ENCODE measurements at regions not wholly inside any gene's neighbourhood (a gene's known extent, or its start where the extent isn't known, plus 50 kb on each side); places are given as distances from the start of the nearest gene placed in this dataset.

GRCh38 chr2:52704251-52704650 is 1063.4 kb upstream of the CHAC2 start:
- TF ChIP-seq, protein P1, sequence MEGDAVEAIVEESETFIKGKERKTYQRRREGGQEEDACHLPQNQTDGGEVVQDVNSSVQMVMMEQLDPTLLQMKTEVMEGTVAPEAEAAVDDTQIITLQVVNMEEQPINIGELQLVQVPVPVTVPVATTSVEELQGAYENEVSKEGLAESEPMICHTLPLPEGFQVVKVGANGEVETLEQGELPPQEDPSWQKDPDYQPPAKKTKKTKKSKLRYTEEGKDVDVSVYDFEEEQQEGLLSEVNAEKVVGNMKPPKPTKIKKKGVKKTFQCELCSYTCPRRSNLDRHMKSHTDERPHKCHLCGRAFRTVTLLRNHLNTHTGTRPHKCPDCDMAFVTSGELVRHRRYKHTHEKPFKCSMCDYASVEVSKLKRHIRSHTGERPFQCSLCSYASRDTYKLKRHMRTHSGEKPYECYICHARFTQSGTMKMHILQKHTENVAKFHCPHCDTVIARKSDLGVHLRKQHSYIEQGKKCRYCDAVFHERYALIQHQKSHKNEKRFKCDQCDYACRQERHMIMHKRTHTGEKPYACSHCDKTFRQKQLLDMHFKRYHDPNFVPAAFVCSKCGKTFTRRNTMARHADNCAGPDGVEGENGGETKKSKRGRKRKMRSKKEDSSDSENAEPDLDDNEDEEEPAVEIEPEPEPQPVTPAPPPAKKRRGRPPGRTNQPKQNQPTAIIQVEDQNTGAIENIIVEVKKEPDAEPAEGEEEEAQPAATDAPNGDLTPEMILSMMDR (IDR thresholded peaks at IDR 0.05) = no peak
- H3K4me3 ChIP-seq = no peak overlapping the region
- DNase-seq (ENCODE audit: low spot score) = no peak
- H3K27ac ChIP-seq = no peak overlapping the region

DNA sequence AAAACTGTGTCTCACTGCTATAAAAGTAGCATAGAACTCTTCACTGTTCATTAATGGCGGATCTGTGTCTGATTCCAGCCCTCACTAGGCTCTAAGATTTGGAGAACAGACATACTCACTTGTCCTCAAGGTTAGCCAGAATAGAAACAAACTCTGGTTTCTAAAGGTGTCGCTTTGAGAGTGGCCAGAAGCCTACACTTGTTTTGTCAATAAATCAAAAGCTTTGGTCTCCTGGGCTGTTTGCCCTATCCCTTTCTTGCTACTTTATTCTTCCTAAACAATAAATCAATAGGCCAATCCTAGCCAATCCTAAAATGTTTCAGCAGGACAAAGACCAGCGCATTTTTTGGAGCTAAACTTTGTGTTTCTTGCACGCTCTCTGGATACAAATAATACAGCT is 1064.6 kb upstream of the CHAC2 start:
- DNase-seq (ENCODE audit: low spot score) = no peak
- TF ChIP-seq, protein P1 (IDR thresholded peaks at IDR 0.05) = no peak
- Histone ChIP-seq H3K4me3 (no peak overlapping the region), H3K27ac (no peak overlapping the region)

GRCh38 chr2:52698408-52698807 is 1069.2 kb upstream of the CHAC2 start:
- Histone ChIP-seq H3K4me3 (no peak overlapping the region), H3K27ac (no peak overlapping the region)
- TF ChIP-seq, protein P1 (IDR thresholded peaks at IDR 0.05) = no peak
- DNase-seq (ENCODE audit: low spot score) = no peak

DNA sequence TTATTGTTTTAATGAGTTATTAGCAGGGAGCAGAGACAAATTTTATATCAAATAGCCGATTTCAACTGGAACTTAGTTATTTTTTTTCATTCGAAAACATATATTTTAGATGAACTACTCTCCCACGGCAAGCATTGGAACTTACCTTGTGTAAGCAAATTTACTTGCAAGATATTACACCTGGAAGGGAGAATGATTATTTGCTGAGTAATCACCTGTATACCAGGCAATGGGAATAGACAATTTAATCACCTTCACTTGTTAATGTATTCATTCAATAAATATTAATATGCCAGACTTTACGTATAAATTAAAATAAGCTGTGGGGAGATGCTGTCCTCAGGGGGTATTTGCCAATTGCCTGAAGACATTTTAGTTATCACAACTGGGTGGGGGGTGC is 1069.9 kb upstream of the CHAC2 start:
- no peak for DNase-seq (ENCODE audit: low spot score)
- Histone ChIP-seq H3K27ac (no peak overlapping the region), H3K4me3 (no peak overlapping the region)
- TF ChIP-seq, protein P1 (IDR thresholded peaks at IDR 0.05) = no peak

DNA sequence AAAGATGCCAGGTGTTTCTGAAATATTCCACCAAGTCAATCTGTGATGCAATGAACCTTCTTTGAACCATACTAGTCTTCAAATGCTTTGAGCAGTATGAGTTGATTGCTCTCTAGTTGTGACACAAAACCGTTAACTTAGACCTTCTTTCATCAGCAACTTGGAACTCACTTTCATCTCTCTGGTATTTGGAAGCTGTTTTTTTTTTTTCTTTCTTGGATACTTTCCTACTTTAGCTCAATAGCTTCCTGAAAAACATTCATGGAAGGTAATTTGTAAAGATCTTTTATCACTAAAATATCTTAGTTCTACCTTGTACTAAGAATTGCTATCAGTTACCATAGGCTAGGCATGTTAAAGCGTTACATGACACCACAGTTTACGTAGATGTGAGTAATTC is 1071.9 kb upstream of the CHAC2 start:
- DNase-seq (ENCODE audit: low spot score) = no peak
- Histone ChIP-seq H3K27ac (no peak overlapping the region), H3K4me3 (no peak overlapping the region)
- TF ChIP-seq, protein P1 (IDR thresholded peaks at IDR 0.05) = no peak

DNA sequence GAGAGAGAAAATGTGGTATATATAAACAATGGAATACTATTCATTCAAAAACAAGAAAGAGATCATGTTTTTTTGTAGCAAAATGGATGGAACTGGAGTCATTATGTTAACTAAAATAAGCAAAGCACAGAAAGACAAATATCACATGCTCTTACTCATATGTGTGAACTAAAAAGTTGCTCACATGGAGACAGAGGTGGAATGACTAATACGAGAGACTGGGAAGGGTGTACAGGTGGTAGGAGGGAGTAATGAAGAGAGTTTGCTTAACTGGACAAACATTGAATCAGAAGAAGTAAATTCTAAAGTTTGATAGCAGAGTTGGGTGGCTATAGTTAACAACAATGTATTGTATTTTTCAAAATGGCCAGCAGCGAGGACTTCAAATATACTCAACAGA is 1080.7 kb upstream of the CHAC2 start:
- no peak for DNase-seq (ENCODE audit: low spot score)
- TF ChIP-seq, protein P1 (IDR thresholded peaks at IDR 0.05) = no peak

DNA sequence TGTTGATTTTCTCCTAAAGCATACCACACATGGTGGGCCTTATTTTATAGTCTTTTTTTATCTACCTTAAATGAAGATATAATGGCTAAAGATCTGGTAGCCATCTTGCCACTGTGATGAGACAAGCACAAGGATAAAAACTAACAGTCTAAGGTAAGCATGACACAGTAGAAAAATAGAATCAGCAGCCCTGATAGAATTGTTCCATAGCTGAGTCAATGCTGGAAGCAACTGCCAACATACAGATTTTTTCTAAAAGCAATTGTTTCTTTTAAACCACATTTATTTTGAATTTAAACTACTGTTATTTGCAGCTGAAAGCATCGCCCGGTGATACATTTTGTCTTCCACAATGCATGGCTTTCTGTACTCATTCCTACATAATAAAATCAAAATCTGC is 1091.5 kb upstream of the CHAC2 start:
- TF ChIP-seq, protein P1 (IDR thresholded peaks at IDR 0.05) = no peak
- DNase-seq (ENCODE audit: low spot score) = no peak
- Histone ChIP-seq H3K4me3 (no peak overlapping the region), H3K27ac (no peak overlapping the region)

More for the DNA sequence above, 1080.7 kb upstream of the CHAC2 start:
- Histone ChIP-seq H3K27ac (no peak overlapping the region), H3K4me3 (no peak overlapping the region)
